ENCODE measurements at regions not wholly inside any gene's neighbourhood (a gene's known extent, or its start where the extent isn't known, plus 50 kb on each side); places are given as distances from the start of the nearest gene placed in this dataset.

DNA sequence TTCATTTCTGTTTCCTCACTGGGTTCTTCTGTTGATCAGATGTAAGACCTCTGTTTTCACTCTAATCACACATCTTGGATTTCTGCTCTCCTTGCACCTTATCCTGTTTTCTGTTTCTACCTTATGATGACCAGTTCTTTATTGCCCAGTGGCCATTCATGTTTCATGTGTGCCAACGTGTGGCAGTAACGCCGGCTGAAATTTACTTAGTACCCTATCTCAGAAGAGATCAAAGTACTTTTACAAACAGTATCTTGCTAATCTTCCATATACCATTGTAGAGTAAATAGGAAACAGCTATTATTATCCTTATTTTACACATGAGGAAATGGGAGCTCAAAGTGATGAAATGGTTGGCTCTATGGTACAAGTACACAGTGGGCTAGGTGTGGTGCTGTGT, 74.0 kb downstream of the GATA3 start:
- Mint-ChIP-seq H3K4me3 (no peak overlapping the region), H3K27me3 (peaks cover 40% of the 10 kb centered on the region), H3K36me3 (no peaks in the 10 kb centered on the region), H3K27ac (no peak overlapping the region), H3K9me3 (peaks cover 2% of the 10 kb centered on the region), H3K4me1 (peaks cover 7% of the 10 kb centered on the region)
- ATAC-seq, result no peak

GRCh38 chr10:8129438-8129837, 75.0 kb downstream of the GATA3 start:
- Mint-ChIP-seq H3K36me3 (no peaks in the 10 kb centered on the region), H3K4me1 (peaks cover 7% of the 10 kb centered on the region), H3K4me3 (no peak overlapping the region), H3K9me3 (peaks cover 2% of the 10 kb centered on the region), H3K27ac (no peak overlapping the region), H3K27me3 (peaks cover 46% of the 10 kb centered on the region)
- ATAC-seq, result no peak

GRCh38 chr10:8130973-8131911, 76.8 kb downstream of the GATA3 start:
- Mint-ChIP-seq H3K4me1 (peaks cover 7% of the 10 kb centered on the region), H3K9me3 (peaks cover 2% of the 10 kb centered on the region), H3K36me3 (no peaks in the 10 kb centered on the region), H3K27me3 (peaks cover 37% of the 10 kb centered on the region), H3K4me3 (no peak overlapping the region), H3K27ac (no peak overlapping the region)
- ATAC-seq, result peak; percentile 53

GRCh38 chr10:8133146-8133545, 78.7 kb downstream of the GATA3 start:
- Mint-ChIP-seq H3K27ac (no peak overlapping the region), H3K27me3 (peaks cover 36% of the 10 kb centered on the region), H3K4me3 (no peak overlapping the region), H3K36me3 (no peaks in the 10 kb centered on the region), H3K9me3 (peaks cover 2% of the 10 kb centered on the region), H3K4me1 (peaks cover 7% of the 10 kb centered on the region)
- ATAC-seq, result peak; percentile 83

- peaks cover 7% of the 10 kb centered on the region for H3K4me1 Mint-ChIP-seq
- no peak overlapping the region for H3K4me3 Mint-ChIP-seq
- H3K27me3 Mint-ChIP-seq, result peaks cover 51% of the 10 kb centered on the region
- H3K9me3 Mint-ChIP-seq, result peaks cover 2% of the 10 kb centered on the region
- no peak overlapping the region for H3K27ac Mint-ChIP-seq
- no peak for ATAC-seq
- no peaks in the 10 kb centered on the region for H3K36me3 Mint-ChIP-seq
Observed at GRCh38 chr10:8136736-8137135, 82.2 kb downstream of the GATA3 start.

- Mint-ChIP-seq H3K27me3 (peaks cover 47% of the 10 kb centered on the region), H3K4me3 (no peak overlapping the region), H3K36me3 (no peaks in the 10 kb centered on the region), H3K4me1 (peaks cover 7% of the 10 kb centered on the region), H3K27ac (no peak overlapping the region), H3K9me3 (peaks cover 2% of the 10 kb centered on the region)
- no peak for ATAC-seq
Observed at GRCh38 chr10:8137272-8137681, 82.8 kb downstream of the GATA3 start.

DNA sequence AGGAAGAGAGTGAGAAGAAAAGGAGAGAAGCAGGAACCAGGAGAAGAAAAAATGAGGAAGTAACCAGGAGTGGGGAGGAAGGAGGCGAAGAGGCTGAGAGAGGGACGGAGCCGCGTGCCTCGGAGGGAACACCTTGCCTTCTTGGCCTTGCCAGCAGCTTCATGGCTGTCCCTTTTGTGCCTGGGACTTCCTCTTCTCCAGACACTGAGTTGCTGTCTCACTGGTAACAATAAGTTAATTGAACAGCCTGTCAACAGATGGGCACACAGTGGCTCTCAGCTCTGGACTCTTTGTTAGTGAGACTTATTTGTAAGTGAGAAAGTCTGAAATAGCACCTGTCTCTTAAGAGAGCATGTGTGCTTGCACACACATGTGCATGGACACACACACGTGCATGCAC, 83.2 kb downstream of the GATA3 start:
- H3K27me3 Mint-ChIP-seq, result peaks cover 44% of the 10 kb centered on the region
- no peaks in the 10 kb centered on the region for H3K36me3 Mint-ChIP-seq
- H3K9me3 Mint-ChIP-seq, result peaks cover 2% of the 10 kb centered on the region
- H3K27ac Mint-ChIP-seq, result no peak overlapping the region
- peaks cover 6% of the 10 kb centered on the region for H3K4me1 Mint-ChIP-seq
- no peak overlapping the region for H3K4me3 Mint-ChIP-seq
- ATAC-seq, result no peak

- Mint-ChIP-seq H3K27ac (no peak overlapping the region), H3K4me3 (no peak overlapping the region), H3K4me1 (no peaks in the 10 kb centered on the region), H3K36me3 (no peaks in the 10 kb centered on the region), H3K9me3 (no peaks in the 10 kb centered on the region), H3K27me3 (peaks cover 37% of the 10 kb centered on the region)
- ATAC-seq, result no peak
Observed at GRCh38 chr10:8138471-8138870, 84.0 kb downstream of the GATA3 start.

DNA sequence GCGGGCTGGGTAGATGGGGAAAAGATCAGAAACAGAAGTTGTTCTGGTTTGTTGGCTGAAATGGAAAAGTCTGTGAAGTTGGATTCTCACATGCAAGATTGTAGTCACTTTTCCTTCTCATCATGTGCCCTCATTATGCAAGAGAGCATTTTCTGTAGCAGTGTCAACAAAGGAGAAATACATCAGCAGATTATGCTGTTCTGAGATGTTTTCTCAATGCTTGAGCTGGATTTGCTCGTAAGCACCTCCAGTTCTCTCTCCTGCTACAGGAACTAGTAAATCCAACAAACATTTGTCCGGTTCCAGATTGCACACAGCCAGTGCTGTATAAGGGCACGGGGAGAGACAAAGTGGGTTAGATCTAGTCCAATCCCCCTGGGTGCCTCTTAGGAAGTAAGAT, 90.0 kb downstream of the GATA3 start:
- no peak overlapping the region for H3K4me3 Mint-ChIP-seq
- no peak for ATAC-seq
- no peaks in the 10 kb centered on the region for H3K9me3 Mint-ChIP-seq
- no peaks in the 10 kb centered on the region for H3K36me3 Mint-ChIP-seq
- H3K4me1 Mint-ChIP-seq, result no peaks in the 10 kb centered on the region
- H3K27ac Mint-ChIP-seq, result no peak overlapping the region
- peaks cover 33% of the 10 kb centered on the region for H3K27me3 Mint-ChIP-seq

DNA sequence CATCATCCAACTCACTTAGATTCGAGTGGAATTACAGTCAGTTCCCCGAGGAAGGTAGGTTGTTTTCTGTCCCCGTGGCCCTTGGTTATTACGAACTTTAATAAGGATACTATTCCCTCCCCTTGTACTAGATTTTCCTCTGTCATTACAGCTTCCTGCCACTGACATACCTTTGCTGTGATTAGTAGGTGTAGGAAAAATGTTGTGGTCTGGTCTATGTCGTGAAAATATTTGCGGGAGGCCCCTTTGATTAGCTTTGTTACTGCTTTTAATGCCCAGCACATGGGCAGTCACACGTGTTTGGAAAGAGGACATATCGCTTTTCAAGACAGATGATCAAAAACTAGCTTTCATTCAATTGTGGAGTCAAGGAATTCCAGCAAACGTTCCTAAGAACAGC, 92.2 kb downstream of the GATA3 start:
- Mint-ChIP-seq H3K27me3 (peaks cover 24% of the 10 kb centered on the region), H3K9me3 (no peaks in the 10 kb centered on the region), H3K4me3 (no peak overlapping the region), H3K36me3 (no peaks in the 10 kb centered on the region), H3K4me1 (no peaks in the 10 kb centered on the region), H3K27ac (no peak overlapping the region)
- no peak for ATAC-seq

- Mint-ChIP-seq H3K36me3 (no peaks in the 10 kb centered on the region), H3K4me1 (no peaks in the 10 kb centered on the region), H3K27ac (no peak overlapping the region), H3K4me3 (no peak overlapping the region), H3K9me3 (no peaks in the 10 kb centered on the region), H3K27me3 (peaks cover 24% of the 10 kb centered on the region)
- ATAC-seq, result no peak
Observed at GRCh38 chr10:8149991-8150390, 95.5 kb downstream of the GATA3 start.

DNA sequence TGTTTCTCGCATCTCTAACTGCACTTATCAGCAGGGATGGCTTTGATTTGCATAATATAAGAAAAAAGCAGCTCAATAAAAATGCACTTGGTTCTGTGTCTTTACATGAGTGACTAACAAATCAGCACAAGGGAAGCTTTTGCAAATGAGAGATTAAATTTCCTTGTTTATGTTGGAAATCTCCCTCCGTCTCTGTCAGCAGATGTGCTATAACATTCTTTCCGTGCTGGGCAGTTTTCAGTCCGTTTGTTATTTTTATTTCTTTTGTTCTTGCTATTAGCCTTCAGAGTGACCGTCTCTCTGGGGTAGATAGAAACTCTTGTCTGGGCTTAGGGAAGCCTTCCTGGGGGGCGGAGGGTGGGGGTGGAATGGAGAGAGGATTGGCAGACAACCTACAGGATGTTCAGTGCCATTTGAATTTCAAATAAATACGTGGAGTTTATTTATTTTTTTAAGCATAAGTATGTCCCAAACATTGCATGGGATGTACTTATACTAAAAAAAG, 96.0 kb downstream of the GATA3 start:
- ATAC-seq, result no peak
- Mint-ChIP-seq H3K27me3 (peaks cover 24% of the 10 kb centered on the region), H3K36me3 (no peaks in the 10 kb centered on the region), H3K9me3 (no peaks in the 10 kb centered on the region), H3K27ac (no peak overlapping the region), H3K4me3 (no peak overlapping the region), H3K4me1 (no peaks in the 10 kb centered on the region)

DNA sequence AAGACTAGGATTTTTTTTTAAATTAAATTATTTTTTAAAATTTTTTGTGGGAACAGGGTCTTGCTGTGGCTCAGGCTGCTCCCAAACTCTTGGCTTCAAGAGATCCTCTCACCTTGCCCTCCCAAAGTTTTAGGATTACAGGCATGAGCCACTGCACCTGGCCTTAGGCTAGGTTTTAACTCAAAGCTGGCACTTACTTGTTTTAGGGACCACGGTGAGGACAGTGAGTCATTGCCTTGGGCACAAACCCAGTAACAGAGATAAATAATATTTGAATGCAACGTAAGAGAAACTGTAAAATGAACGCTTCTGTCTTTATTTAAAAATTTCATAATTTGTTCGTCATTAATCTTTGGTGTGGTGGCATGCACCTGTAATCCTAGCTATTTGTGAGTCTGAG, 96.6 kb downstream of the GATA3 start:
- Mint-ChIP-seq H3K4me3 (no peak overlapping the region), H3K4me1 (no peaks in the 10 kb centered on the region), H3K27ac (no peak overlapping the region), H3K9me3 (no peaks in the 10 kb centered on the region), H3K36me3 (no peaks in the 10 kb centered on the region), H3K27me3 (peaks cover 24% of the 10 kb centered on the region)
- no peak for ATAC-seq

- Mint-ChIP-seq H3K9me3 (peaks cover 7% of the 10 kb centered on the region), H3K27ac (no peak overlapping the region), H3K4me3 (no peak overlapping the region), H3K4me1 (no peaks in the 10 kb centered on the region), H3K27me3 (no peaks in the 10 kb centered on the region), H3K36me3 (no peaks in the 10 kb centered on the region)
- ATAC-seq, result peak; percentile 39
Observed at GRCh38 chr10:8156918-8157317, 102.4 kb downstream of the GATA3 start.

- H3K27ac Mint-ChIP-seq, result no peak overlapping the region
- H3K9me3 Mint-ChIP-seq, result peaks cover 7% of the 10 kb centered on the region
- no peaks in the 10 kb centered on the region for H3K36me3 Mint-ChIP-seq
- no peaks in the 10 kb centered on the region for H3K27me3 Mint-ChIP-seq
- H3K4me1 Mint-ChIP-seq, result no peaks in the 10 kb centered on the region
- H3K4me3 Mint-ChIP-seq, result no peak overlapping the region
- no peak for ATAC-seq
Observed at GRCh38 chr10:8158193-8159071, 103.9 kb downstream of the GATA3 start.

Measured in stimulated activated memory B cell treated with anti-CD40 and anti-IgM and Interleukin-4, amounts not matched to agents 10 μg/mL and 1 μg/mL and 100 μg/mL, for 72 hours (primary cell).